ENCODE measurements at regions not wholly inside any gene's neighbourhood (a gene's known extent, or its start where the extent isn't known, plus 50 kb on each side); places are given as distances from the start of the nearest gene placed in this dataset.

- TF ChIP-seq CTCF (IDR thresholded peaks at IDR 0.05), result no peak
- TF ChIP-seq EP300 (IDR thresholded peaks at IDR 0.05), result no peak
Observed at GRCh38 chr4:135344492-135344891, 1142.9 kb upstream of the PABPC4L start.

Measured in upper lobe of left lung (tissue), 4 donors.